ENCODE measurements at regions not wholly inside any gene's neighbourhood (a gene's known extent, or its start where the extent isn't known, plus 50 kb on each side); places are given as distances from the start of the nearest gene placed in this dataset.

DNA sequence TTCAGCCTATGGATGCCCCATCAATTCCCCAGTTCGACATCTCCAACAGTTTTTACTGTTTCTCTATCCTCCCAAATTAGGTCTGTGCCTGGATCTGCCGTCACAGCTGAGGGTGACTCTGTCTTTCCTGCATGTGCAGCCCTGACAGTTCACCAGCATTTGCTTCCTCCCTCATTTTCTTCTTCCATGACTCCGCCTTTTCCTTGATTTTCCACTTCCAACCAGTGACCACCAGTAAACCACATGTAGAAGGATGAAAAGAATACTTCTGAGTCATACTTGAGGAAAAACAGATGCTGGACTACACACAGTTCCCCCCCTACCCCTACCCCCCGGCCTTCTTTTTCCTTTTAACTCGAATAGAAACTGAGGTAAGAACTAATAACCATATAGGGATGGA is 311.8 kb upstream of the POM121L12 start:
- in situ Hi-C loops (cut with MboI; ENCODE audit: low sequenced_read_pairs) (no loop called here), intact Hi-C loops (cut with micrococcal nuclease) (no loop called here), dilution Hi-C loops (cut with HindIII; ENCODE audit: low sequenced_read_pairs, unreplicated experiment) (no loop called here)
- BruUV-seq (replicated peaks): no TSS peak
- Histone ChIP-seq H2BK20ac (ENCODE audit: low read depth, low read length) (no peak overlapping the region), H3K4me1 (ENCODE audit: control insufficient read depth, insufficient read depth, low read length) (no peaks in the 10 kb centered on the region), H3K18ac (ENCODE audit: low read depth, low read length) (no peak overlapping the region), H3K27ac (ENCODE audit: insufficient read depth, low read length) (no peak overlapping the region), H3K23ac (ENCODE audit: low read depth, low read length) (no peak overlapping the region), H3K27me3 (ENCODE audit: control insufficient read depth, insufficient read depth, low read length) (no peaks in the 10 kb centered on the region), H3K56ac (ENCODE audit: extremely low read depth, insufficient read depth, low read length) (no peak overlapping the region), H3K79me1 (ENCODE audit: low read depth in 1 of 2, low read length in 2 of 2) (no peaks in the 10 kb centered on the region), H2AK9ac (replicated peaks; ENCODE audit: low read depth, low read length, poor library complexity) (no peak overlapping the region), H2AFZ (replicated peaks; ENCODE audit: low read length, poor library complexity) (no peak overlapping the region), H2BK5ac (ENCODE audit: low read depth, low read length, poor library complexity, severe bottlenecking) (no peak overlapping the region), H3K9ac (ENCODE audit: low read depth, low read length) (no peak overlapping the region), H3K36me3 (ENCODE audit: control insufficient read depth, insufficient read depth, low read length) (no peaks in the 10 kb centered on the region), H3K14ac (replicated peaks; ENCODE audit: low read depth, low read length) (no peak overlapping the region), H2BK120ac (ENCODE audit: low read depth, low read length) (no peak overlapping the region), H4K20me1 (ENCODE audit: insufficient read depth, low read length) (no peaks in the 10 kb centered on the region), H3K9me3 (ENCODE audit: control insufficient read depth, insufficient read depth, low read length) (peaks cover 2% of the 10 kb centered on the region; the same call in 1 of the 2 replicates), H2AK5ac (ENCODE audit: low read depth, low read length) (no peak overlapping the region), H2BK15ac (ENCODE audit: low read depth, low read length) (no peak overlapping the region), H3K9me1 (ENCODE audit: insufficient read depth, low read length) (no peaks in the 10 kb centered on the region), H3K4me3 (ENCODE audit: insufficient read depth, low read depth, low read length) (no peak overlapping the region), H4K5ac (ENCODE audit: low read depth, low read length) (no peak overlapping the region), H4K8ac (ENCODE audit: low read depth in 2 of 2, low read length in 2 of 2) (no peak overlapping the region), H3K4me2 (ENCODE audit: low read depth, low read length) (no peak overlapping the region), H3K4ac (ENCODE audit: low read depth, low read length) (no peak overlapping the region), H4K91ac (ENCODE audit: insufficient read depth, low read depth, low read length) (no peak overlapping the region)
- CTCF ChIA-PET: no interaction called here
- WGBS, 2 experiments (ENCODE audit: extremely low coverage in 2 of 2, insufficient read length in 1 of 2): no CpG with 5 or more reads among the region's 5 CpGs
- POLR2A ChIA-PET (ENCODE audit: unreplicated experiment): no interaction called here
- no peak for ATAC-seq (ENCODE audit: low read depth)
- DNase-seq: no peak
- TF ChIP-seq FOS (IDR thresholded peaks at IDR 0.05; ENCODE audit: low read depth, low read length): no peak
- no peak for TF ChIP-seq CEBPB (IDR thresholded peaks at IDR 0.05; ENCODE audit: low read depth, low read length)
- TF ChIP-seq RAD21 (IDR thresholded peaks at IDR 0.05; ENCODE audit: low read length): no peak
- TF ChIP-seq MAZ (IDR thresholded peaks at IDR 0.05; ENCODE audit: borderline replicate concordance, low read depth, low read length): no peak
- TF ChIP-seq SMC3 (IDR thresholded peaks at IDR 0.05; ENCODE audit: low read depth, low read length): no peak
- TF ChIP-seq, protein P1, sequence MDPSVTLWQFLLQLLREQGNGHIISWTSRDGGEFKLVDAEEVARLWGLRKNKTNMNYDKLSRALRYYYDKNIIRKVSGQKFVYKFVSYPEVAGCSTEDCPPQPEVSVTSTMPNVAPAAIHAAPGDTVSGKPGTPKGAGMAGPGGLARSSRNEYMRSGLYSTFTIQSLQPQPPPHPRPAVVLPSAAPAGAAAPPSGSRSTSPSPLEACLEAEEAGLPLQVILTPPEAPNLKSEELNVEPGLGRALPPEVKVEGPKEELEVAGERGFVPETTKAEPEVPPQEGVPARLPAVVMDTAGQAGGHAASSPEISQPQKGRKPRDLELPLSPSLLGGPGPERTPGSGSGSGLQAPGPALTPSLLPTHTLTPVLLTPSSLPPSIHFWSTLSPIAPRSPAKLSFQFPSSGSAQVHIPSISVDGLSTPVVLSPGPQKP (IDR thresholded peaks at IDR 0.05; ENCODE audit: borderline replicate concordance, low read depth, low read length): no peak
- TF ChIP-seq NFE2L2 (IDR thresholded peaks at IDR 0.05; ENCODE audit: low read depth, low read length): no peak
- no peak for TF ChIP-seq CHD1 (IDR thresholded peaks at IDR 0.05; ENCODE audit: low read depth, low read length)
- TF ChIP-seq, protein P2, sequence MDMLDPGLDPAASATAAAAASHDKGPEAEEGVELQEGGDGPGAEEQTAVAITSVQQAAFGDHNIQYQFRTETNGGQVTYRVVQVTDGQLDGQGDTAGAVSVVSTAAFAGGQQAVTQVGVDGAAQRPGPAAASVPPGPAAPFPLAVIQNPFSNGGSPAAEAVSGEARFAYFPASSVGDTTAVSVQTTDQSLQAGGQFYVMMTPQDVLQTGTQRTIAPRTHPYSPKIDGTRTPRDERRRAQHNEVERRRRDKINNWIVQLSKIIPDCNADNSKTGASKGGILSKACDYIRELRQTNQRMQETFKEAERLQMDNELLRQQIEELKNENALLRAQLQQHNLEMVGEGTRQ (IDR thresholded peaks at IDR 0.05; ENCODE audit: low read depth, low read length): no peak
- no peak for TF ChIP-seq RFX5 (IDR thresholded peaks at IDR 0.05; ENCODE audit: low read depth, low read length)
- TF ChIP-seq RCOR1 (IDR thresholded peaks at IDR 0.05; ENCODE audit: insufficient replicate concordance, low read length): no peak
- TF ChIP-seq POLR2A (IDR thresholded peaks at IDR 0.05; ENCODE audit: low read depth, low read length): no peak
